ENCODE measurements at regions not wholly inside any gene's neighbourhood (a gene's known extent, or its start where the extent isn't known, plus 50 kb on each side); places are given as distances from the start of the nearest gene placed in this dataset.

- TF ChIP-seq, protein P1, sequence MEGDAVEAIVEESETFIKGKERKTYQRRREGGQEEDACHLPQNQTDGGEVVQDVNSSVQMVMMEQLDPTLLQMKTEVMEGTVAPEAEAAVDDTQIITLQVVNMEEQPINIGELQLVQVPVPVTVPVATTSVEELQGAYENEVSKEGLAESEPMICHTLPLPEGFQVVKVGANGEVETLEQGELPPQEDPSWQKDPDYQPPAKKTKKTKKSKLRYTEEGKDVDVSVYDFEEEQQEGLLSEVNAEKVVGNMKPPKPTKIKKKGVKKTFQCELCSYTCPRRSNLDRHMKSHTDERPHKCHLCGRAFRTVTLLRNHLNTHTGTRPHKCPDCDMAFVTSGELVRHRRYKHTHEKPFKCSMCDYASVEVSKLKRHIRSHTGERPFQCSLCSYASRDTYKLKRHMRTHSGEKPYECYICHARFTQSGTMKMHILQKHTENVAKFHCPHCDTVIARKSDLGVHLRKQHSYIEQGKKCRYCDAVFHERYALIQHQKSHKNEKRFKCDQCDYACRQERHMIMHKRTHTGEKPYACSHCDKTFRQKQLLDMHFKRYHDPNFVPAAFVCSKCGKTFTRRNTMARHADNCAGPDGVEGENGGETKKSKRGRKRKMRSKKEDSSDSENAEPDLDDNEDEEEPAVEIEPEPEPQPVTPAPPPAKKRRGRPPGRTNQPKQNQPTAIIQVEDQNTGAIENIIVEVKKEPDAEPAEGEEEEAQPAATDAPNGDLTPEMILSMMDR (IDR thresholded peaks at IDR 0.05), result no peak
- TF ChIP-seq POLR2A (IDR thresholded peaks at IDR 0.05) (no peak), EP300 (IDR thresholded peaks at IDR 0.05) (no peak)
Measured at GRCh38 chr20:52302736-52303135, 111.2 kb upstream of the ZFP64 start.

Data from tibial nerve (tissue), 4 donors.